ENCODE measurements at regions not wholly inside any gene's neighbourhood (a gene's known extent, or its start where the extent isn't known, plus 50 kb on each side); places are given as distances from the start of the nearest gene placed in this dataset.

DNA sequence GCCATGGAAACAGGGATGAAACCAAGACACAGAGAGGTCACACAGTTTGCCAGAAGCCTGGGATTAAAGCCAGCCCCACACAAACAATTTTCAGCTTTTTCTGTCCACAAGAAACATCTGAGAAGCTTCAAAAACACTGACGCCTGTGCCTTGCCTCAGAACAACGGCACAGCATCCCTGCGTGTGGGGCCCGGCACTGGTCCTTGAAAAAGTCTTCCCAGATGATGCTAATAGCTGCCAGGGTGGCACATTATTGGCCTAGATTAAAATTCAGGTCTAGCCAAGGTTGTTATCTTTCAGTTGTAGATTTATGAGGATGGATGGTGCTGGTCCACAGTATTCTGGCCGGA is 321.4 kb downstream of the HAPSTR1 start:
- Histone ChIP-seq H3K4me1 (ENCODE audit: control insufficient read depth, low read length) (no peaks in the 10 kb centered on the region), H4K20me1 (ENCODE audit: control insufficient read depth, insufficient read depth, low read depth, low read length) (no peaks in the 10 kb centered on the region), H3K36me3 (ENCODE audit: control insufficient read depth, low read length) (no peaks in the 10 kb centered on the region), H3K27me3 (ENCODE audit: control insufficient read depth, low read length) (no peaks in the 10 kb centered on the region), H3K4me3 (ENCODE audit: low read length) (no peak overlapping the region), H3K9me3 (ENCODE audit: control insufficient read depth, insufficient read depth, low read length) (no peaks in the 10 kb centered on the region), H3K79me2 (ENCODE audit: control insufficient read depth, low read length) (no peaks in the 10 kb centered on the region), H3K9me2 (replicated peaks; ENCODE audit: control insufficient read depth, low read length) (no peaks in the 10 kb centered on the region), H3F3A (ENCODE audit: control insufficient read depth, insufficient read depth) (no peaks in the 10 kb centered on the region), H3K4me2 (ENCODE audit: low read length) (no peak overlapping the region), H3K27ac (ENCODE audit: low read depth, low read length) (no peak overlapping the region)
- TF ChIP-seq EZH2phosphoT487 (IDR thresholded peaks at IDR 0.05; ENCODE audit: borderline replicate concordance, low read length): no peak
- TF ChIP-seq, protein P1, sequence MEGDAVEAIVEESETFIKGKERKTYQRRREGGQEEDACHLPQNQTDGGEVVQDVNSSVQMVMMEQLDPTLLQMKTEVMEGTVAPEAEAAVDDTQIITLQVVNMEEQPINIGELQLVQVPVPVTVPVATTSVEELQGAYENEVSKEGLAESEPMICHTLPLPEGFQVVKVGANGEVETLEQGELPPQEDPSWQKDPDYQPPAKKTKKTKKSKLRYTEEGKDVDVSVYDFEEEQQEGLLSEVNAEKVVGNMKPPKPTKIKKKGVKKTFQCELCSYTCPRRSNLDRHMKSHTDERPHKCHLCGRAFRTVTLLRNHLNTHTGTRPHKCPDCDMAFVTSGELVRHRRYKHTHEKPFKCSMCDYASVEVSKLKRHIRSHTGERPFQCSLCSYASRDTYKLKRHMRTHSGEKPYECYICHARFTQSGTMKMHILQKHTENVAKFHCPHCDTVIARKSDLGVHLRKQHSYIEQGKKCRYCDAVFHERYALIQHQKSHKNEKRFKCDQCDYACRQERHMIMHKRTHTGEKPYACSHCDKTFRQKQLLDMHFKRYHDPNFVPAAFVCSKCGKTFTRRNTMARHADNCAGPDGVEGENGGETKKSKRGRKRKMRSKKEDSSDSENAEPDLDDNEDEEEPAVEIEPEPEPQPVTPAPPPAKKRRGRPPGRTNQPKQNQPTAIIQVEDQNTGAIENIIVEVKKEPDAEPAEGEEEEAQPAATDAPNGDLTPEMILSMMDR (IDR thresholded peaks at IDR 0.05; ENCODE audit: low read depth, low read length, poor library complexity, severe bottlenecking): no peak

DNA sequence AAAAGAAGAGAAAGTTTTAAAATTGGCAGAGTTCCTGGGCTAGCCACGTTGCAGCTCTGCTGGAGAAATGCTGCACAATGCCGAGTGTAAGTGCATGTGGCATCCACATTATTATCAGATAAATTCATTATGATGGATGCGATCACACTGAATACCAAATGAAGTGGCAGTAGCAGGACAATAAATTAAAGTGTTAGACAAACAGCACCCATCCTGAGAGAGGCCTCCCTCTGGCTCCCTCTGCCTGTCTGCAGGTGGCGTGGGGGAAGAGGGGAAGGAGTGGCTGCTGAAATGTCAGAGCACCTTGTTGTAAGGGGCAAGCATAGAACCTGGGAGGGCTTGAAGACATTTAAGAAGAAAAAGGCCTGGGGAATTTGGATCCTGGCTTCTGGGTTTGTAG is 324.1 kb downstream of the HAPSTR1 start:
- Histone ChIP-seq H3K27ac (ENCODE audit: low read depth, low read length) (no peak overlapping the region), H3K36me3 (ENCODE audit: control insufficient read depth, low read length) (no peaks in the 10 kb centered on the region), H3K27me3 (ENCODE audit: control insufficient read depth, low read length) (no peaks in the 10 kb centered on the region), H3K9me3 (ENCODE audit: control insufficient read depth, insufficient read depth, low read length) (no peaks in the 10 kb centered on the region), H3K4me1 (ENCODE audit: control insufficient read depth, low read length) (no peaks in the 10 kb centered on the region), H3K4me3 (ENCODE audit: low read length) (no peak overlapping the region), H3K9me2 (replicated peaks; ENCODE audit: control insufficient read depth, low read length) (no peaks in the 10 kb centered on the region), H3K4me2 (ENCODE audit: low read length) (no peak overlapping the region), H3F3A (ENCODE audit: control insufficient read depth, insufficient read depth) (no peaks in the 10 kb centered on the region), H4K20me1 (ENCODE audit: control insufficient read depth, insufficient read depth, low read depth, low read length) (no peaks in the 10 kb centered on the region), H3K79me2 (ENCODE audit: control insufficient read depth, low read length) (no peaks in the 10 kb centered on the region)
- TF ChIP-seq, protein P1 (IDR thresholded peaks at IDR 0.05; ENCODE audit: low read depth, low read length, poor library complexity, severe bottlenecking): no peak
- TF ChIP-seq EZH2phosphoT487 (IDR thresholded peaks at IDR 0.05; ENCODE audit: borderline replicate concordance, low read length): no peak

DNA sequence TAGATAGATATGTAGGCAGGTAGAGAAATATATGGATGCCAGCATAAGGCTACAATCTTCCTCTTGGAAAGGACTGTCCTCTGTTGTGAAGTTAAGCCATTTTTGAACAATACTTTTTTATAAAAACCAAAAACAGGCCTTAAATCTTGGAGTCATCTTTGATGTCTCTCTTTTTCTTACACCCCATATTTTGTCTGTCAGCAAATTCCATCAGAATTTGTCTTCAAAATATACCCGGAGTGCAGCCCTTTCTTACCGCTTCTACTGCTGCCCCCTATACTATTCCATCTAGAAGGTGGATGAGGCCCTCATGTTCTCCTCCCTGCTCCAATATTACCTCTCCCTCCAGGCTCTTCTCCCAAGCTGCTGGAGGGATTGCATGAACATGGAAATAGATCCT is 326.5 kb downstream of the HAPSTR1 start:
- Histone ChIP-seq H3K27me3 (ENCODE audit: control insufficient read depth, low read length) (no peaks in the 10 kb centered on the region), H3K9me3 (ENCODE audit: control insufficient read depth, insufficient read depth, low read length) (no peaks in the 10 kb centered on the region), H3K27ac (ENCODE audit: low read depth, low read length) (no peak overlapping the region), H3K4me2 (ENCODE audit: low read length) (no peak overlapping the region), H3K4me1 (ENCODE audit: control insufficient read depth, low read length) (no peaks in the 10 kb centered on the region), H3K36me3 (ENCODE audit: control insufficient read depth, low read length) (no peaks in the 10 kb centered on the region), H3F3A (ENCODE audit: control insufficient read depth, insufficient read depth) (no peaks in the 10 kb centered on the region), H3K9me2 (replicated peaks; ENCODE audit: control insufficient read depth, low read length) (no peaks in the 10 kb centered on the region), H3K79me2 (ENCODE audit: control insufficient read depth, low read length) (no peaks in the 10 kb centered on the region), H3K4me3 (ENCODE audit: low read length) (no peak overlapping the region), H4K20me1 (ENCODE audit: control insufficient read depth, insufficient read depth, low read depth, low read length) (no peaks in the 10 kb centered on the region)
- TF ChIP-seq EZH2phosphoT487 (IDR thresholded peaks at IDR 0.05; ENCODE audit: borderline replicate concordance, low read length): no peak

DNA sequence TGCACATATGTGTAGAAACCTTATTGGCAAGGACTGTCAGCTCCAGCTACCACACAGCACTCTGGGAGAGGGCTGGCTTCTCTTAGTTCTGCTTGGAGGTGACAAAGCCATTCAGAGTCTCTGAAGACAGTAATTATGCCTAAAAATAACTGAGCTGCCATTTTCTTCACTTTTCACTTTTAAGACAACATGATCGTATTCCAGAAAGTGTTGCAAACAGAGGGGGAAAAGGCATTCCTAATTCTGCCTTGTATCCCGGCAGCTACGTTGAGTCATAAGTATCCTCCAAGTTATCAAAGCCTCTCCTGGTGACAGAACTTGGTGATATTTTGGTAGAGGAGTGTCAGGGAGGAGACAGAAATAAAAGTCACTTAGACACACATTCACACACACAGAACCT is 327.7 kb downstream of the HAPSTR1 start:
- H3K79me2 ChIP-seq (ENCODE audit: control insufficient read depth, low read length): no peaks in the 10 kb centered on the region
- no peak overlapping the region for H3K4me3 ChIP-seq (ENCODE audit: low read length)
- H3K9me2 ChIP-seq (replicated peaks; ENCODE audit: control insufficient read depth, low read length): no peaks in the 10 kb centered on the region
- H3K4me2 ChIP-seq (ENCODE audit: low read length): no peak overlapping the region
- H3K4me1 ChIP-seq (ENCODE audit: control insufficient read depth, low read length): no peaks in the 10 kb centered on the region
- TF ChIP-seq, protein P1 (IDR thresholded peaks at IDR 0.05; ENCODE audit: low read depth, low read length, poor library complexity, severe bottlenecking): no peak
- TF ChIP-seq EZH2phosphoT487 (IDR thresholded peaks at IDR 0.05; ENCODE audit: borderline replicate concordance, low read length): no peak
- no peaks in the 10 kb centered on the region for H3K27me3 ChIP-seq (ENCODE audit: control insufficient read depth, low read length)
- H3F3A ChIP-seq (ENCODE audit: control insufficient read depth, insufficient read depth): no peaks in the 10 kb centered on the region
- no peaks in the 10 kb centered on the region for H4K20me1 ChIP-seq (ENCODE audit: control insufficient read depth, insufficient read depth, low read depth, low read length)
- no peak overlapping the region for H3K27ac ChIP-seq (ENCODE audit: low read depth, low read length)
- no peaks in the 10 kb centered on the region for H3K9me3 ChIP-seq (ENCODE audit: control insufficient read depth, insufficient read depth, low read length)
- no peaks in the 10 kb centered on the region for H3K36me3 ChIP-seq (ENCODE audit: control insufficient read depth, low read length)

Data from DOHH2 (cell line).